ENCODE measurements at regions not wholly inside any gene's neighbourhood (a gene's known extent, or its start where the extent isn't known, plus 50 kb on each side); places are given as distances from the start of the nearest gene placed in this dataset.

- no peak overlapping the region for H3K27ac ChIP-seq
- no peaks in the 10 kb centered on the region for H3K27me3 ChIP-seq
- H3K36me3 ChIP-seq = no peaks in the 10 kb centered on the region
- no peak for DNase-seq
- H3K9me3 ChIP-seq = no peaks in the 10 kb centered on the region
- intact Hi-C loops (cut with DNase I) = no loop called here
- no peak for TF ChIP-seq EP300 (IDR thresholded peaks at IDR 0.05)
- TF ChIP-seq CTCF (IDR thresholded peaks at IDR 0.05) = no peak
- TF ChIP-seq POLR2A (IDR thresholded peaks at IDR 0.05) = no peak
- WGBS, 3 donors = 71 to 73% (median 72%) methylated on average over 2 of the region's 2 CpGs
- no peak overlapping the region for H3K4me3 ChIP-seq
- H3K4me1 ChIP-seq (ENCODE audit: insufficient read depth) = peaks cover 11% of the 10 kb centered on the region
Measured at GRCh38 chr13:79667771-79668170, 186.8 kb downstream of the NDFIP2 start.

GRCh38 chr13:79663977-79664636 lies 183.2 kb downstream of the NDFIP2 start:
- Histone ChIP-seq H3K9me3 (no peaks in the 10 kb centered on the region), H3K4me3 (no peak overlapping the region), H3K4me1 (ENCODE audit: insufficient read depth) (peaks cover 12% of the 10 kb centered on the region), H3K27ac (no peak overlapping the region), H3K27me3 (no peaks in the 10 kb centered on the region), H3K36me3 (no peaks in the 10 kb centered on the region)
- 79 to 96% (median 88%) methylated on average over 6 of the region's 6 CpGs for WGBS, 3 donors
- intact Hi-C loops (cut with DNase I) = no loop called here
- DNase-seq = no peak
- TF ChIP-seq CTCF (IDR thresholded peaks at IDR 0.05) (no peak), EP300 (IDR thresholded peaks at IDR 0.05) (no peak), POLR2A (IDR thresholded peaks at IDR 0.05) (no peak)

GRCh38 chr13:79663435-79663834 lies 182.5 kb downstream of the NDFIP2 start:
- no peaks in the 10 kb centered on the region for H3K9me3 ChIP-seq
- no peaks in the 10 kb centered on the region for H3K27me3 ChIP-seq
- WGBS, 3 donors = 34 to 59% (median 34%) methylated on average over 2 of the region's 2 CpGs
- no peak for TF ChIP-seq EP300 (IDR thresholded peaks at IDR 0.05)
- no peak for TF ChIP-seq CTCF (IDR thresholded peaks at IDR 0.05)
- TF ChIP-seq POLR2A (IDR thresholded peaks at IDR 0.05) = no peak
- intact Hi-C loops (cut with DNase I) = no loop called here
- DNase-seq = no peak
- no peak overlapping the region for H3K27ac ChIP-seq
- no peak overlapping the region for H3K4me3 ChIP-seq
- H3K4me1 ChIP-seq (ENCODE audit: insufficient read depth) = peaks cover 13% of the 10 kb centered on the region
- H3K36me3 ChIP-seq = no peaks in the 10 kb centered on the region

- TF ChIP-seq CTCF (IDR thresholded peaks at IDR 0.05) (no peak), EP300 (IDR thresholded peaks at IDR 0.05) (no peak), POLR2A (IDR thresholded peaks at IDR 0.05) (no peak)
- DNase-seq = no peak
Measured at GRCh38 chr13:79662882-79663281, 181.9 kb downstream of the NDFIP2 start.

More at GRCh38 chr13:79662882-79663281, 181.9 kb downstream of the NDFIP2 start:
- Histone ChIP-seq H3K4me3 (no peak overlapping the region), H3K27me3 (no peaks in the 10 kb centered on the region), H3K36me3 (no peaks in the 10 kb centered on the region), H3K9me3 (no peaks in the 10 kb centered on the region), H3K4me1 (ENCODE audit: insufficient read depth) (peaks cover 12% of the 10 kb centered on the region), H3K27ac (no peak overlapping the region)
- intact Hi-C loops (cut with DNase I) = no loop called here
- 43 to 58% (median 47%) methylated on average over 3 of the region's 3 CpGs for WGBS, 3 donors

Data from ovary (tissue), 7 donors.